ENCODE measurements at regions not wholly inside any gene's neighbourhood (a gene's known extent, or its start where the extent isn't known, plus 50 kb on each side); places are given as distances from the start of the nearest gene placed in this dataset.

- TF ChIP-seq CTCF (conservative IDR thresholded peaks at IDR 0.05; ENCODE audit: low read depth, low read length) = no peak
- TF ChIP-seq NFE2L2 (IDR thresholded peaks at IDR 0.05; ENCODE audit: low read depth, low read length) = no peak
- no peak for TF ChIP-seq POLR2A (IDR thresholded peaks at IDR 0.05; ENCODE audit: low read depth, low read length)
- TF ChIP-seq ELK1 (IDR thresholded peaks at IDR 0.05; ENCODE audit: borderline replicate concordance, low read depth, low read length) = no peak
- no peak for TF ChIP-seq RAD21 (IDR thresholded peaks at IDR 0.05; ENCODE audit: low read length)
- TF ChIP-seq BHLHE40 (IDR thresholded peaks at IDR 0.05; ENCODE audit: low read depth, low read length) = no peak
- no peak for TF ChIP-seq MXI1 (IDR thresholded peaks at IDR 0.05; ENCODE audit: borderline replicate concordance, low read depth, low read length)
- TF ChIP-seq MAFK (IDR thresholded peaks at IDR 0.05; ENCODE audit: low read depth, low read length) = no peak
- no peak for TF ChIP-seq FOS (IDR thresholded peaks at IDR 0.05; ENCODE audit: low read depth, low read length)
Observed at GRCh38 chr2:3045318-3045921, 332.2 kb downstream of the EIPR1 start.
